ENCODE measurements at regions not wholly inside any gene's neighbourhood (a gene's known extent, or its start where the extent isn't known, plus 50 kb on each side); places are given as distances from the start of the nearest gene placed in this dataset.

GRCh38 chr18:27685807-27686412, 491.0 kb downstream of the CDH2 start:
- peak; percentile 34 for DNase-seq

DNA sequence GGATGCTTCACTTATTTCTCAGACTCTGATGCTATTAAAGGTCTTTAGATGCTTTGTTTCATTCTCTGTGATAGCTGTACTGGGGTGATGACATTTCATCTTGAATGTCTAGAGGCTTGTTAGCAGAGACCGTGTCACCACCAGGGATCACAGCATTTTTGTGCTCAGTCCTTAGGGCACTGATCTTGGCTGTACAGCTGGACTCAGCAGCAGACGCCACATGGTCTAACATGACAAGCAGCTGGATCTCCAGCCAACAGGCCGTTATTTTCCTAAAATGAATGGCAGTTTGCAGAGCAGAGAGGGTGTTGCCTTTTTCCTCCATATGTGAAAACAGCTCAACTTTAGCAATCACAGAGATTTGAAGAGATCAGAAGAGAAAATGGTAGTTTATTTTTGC, 491.8 kb downstream of the CDH2 start:
- DNase-seq = no peak

- DNase-seq = peak; percentile 12
Measured at GRCh38 chr18:27674411-27674810, 489.3 kb upstream of the CHST9 start.

- no peak for DNase-seq
Measured at GRCh38 chr18:27673861-27674260, 488.8 kb upstream of the CHST9 start.

- peak; percentile 0 for DNase-seq
Measured at GRCh38 chr18:27668158-27668557, 483.1 kb upstream of the CHST9 start.

DNA sequence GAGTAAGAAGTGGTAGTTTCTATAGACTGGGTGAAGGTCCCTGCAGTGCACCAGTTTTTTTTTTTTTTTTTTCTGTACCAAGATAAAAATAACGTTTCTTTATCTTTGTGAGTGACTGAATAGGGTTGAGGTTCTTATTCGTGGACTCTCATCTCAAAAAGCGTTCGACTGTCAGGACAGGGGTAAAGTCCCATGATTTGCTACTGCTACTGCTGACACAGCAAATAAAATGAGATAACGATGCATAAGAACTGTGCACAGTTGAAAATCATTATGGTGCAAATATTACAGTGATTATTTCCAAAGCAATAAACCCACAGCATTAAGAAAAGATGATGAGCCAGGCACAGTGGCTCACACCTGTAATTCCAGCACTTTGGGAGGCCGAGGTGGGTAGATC, 482.0 kb upstream of the CHST9 start:
- DNase-seq = no peak

- DNase-seq = peak; percentile 19
Measured at GRCh38 chr18:27666016-27666415, 480.9 kb upstream of the CHST9 start.

DNA sequence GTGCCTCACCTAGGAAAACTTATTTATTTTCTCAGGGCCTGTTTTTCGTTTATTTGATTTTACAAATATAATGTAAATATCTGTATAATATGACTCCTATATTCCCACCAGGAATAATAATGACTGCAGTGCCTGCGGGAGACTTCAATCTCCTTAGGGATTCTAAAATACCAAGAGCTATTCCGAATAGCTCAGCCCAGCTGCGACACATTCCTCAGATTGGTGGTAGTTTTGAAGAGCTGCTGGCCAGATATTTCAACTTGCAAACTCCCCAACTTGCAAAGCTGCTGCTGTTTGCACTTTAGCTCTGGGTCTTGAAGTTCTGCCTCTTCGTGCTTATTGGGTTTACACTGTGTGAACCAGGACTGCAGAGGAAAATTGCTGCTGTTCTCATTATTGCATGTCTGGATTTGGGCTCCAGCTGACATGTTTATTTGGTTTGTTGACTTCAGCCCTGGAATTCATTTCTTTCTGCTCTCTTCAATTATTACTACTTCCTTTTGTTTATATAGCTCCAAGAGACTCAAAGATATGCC, 480.2 kb upstream of the CHST9 start:
- DNase-seq = no peak

- DNase-seq = no peak
Measured at GRCh38 chr18:27662949-27663348, 477.8 kb upstream of the CHST9 start.

DNA sequence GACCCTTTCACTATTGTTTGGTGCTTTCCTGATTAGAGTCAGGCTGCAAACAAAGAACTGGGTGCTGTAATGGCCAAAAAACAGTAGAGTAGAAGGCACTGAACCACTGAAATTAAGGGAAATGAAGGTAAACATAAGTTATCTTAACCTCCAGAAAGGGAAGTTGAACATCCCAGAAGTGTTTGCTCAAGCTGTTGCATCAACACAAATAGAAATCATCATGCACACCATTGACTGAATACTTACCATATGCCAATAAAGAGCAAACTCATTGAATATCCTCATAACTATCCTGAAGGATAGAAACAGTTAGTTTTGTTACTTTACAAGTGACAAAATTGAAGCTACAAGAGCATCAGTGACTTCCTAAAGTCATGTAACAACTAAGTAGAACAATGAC, 477.4 kb upstream of the CHST9 start:
- DNase-seq = no peak

DNA sequence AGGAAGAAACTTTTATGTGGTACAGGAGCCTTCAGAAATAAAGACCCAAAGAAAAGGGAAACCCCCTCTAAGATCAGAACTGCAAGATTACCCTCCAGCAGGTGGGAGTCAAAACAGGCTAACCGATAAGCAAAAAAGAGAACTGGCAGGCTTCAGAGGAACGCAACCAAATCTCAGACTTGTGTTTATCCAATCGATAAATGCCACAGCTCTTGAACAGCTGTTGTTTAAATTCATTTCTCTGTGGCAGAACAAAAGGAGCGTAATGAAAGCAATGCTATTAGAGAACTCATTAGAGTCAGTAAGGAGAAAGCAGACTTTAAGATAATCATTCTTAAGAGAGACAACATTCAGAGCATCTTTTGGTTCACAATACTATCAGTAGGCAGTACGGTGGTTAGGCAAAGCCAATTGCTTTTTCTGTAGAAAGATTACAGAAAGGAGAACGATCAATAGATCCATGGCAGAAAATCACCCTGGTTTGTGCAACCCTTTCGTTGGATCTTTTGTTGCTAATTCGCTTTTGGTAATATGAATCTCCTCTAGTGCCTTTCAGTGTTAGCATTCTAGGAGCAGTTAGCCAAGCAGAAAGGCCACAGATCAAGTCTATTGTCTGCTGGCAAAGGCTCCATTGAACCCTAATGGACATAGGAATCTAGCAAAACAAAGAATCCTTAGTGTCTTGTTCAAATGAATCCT, 476.4 kb upstream of the CHST9 start:
- no peak for DNase-seq

GRCh38 chr18:27656905-27657304, 471.8 kb upstream of the CHST9 start:
- no peak for DNase-seq

DNA sequence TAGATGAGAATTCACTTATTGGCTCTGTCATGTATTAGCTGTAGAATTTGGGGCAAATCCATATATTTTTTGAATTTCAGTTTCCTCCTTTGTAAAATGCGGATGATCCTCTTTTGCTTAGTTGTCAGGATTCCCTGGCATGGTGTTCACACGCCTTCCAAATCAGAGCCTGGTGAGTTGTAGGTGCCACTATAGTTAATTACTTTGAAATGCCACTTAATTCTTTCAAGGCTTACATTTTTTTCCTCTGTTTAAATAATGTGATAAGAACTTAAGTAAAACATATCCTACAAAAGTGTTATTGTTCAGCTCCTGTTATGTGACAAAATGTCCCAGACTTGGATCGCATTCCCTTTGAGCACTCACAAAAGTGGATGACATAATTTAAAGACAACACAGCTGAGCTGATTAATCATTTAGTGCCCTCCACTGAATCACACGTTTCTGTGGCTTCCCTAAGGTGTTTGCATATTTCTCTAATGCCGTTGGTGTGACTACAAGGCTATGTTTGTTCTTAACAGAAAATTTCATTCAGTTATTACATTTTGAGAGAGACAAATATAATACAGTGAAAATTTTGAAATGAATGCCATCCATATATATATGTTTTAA, 471.2 kb upstream of the CHST9 start:
- DNase-seq = no peak

- DNase-seq = no peak
Measured at GRCh38 chr18:27653247-27653646, 468.1 kb upstream of the CHST9 start.

- DNase-seq = no peak
Measured at GRCh38 chr18:27652480-27653121, 467.5 kb upstream of the CHST9 start.

GRCh38 chr18:27649621-27650020, 464.5 kb upstream of the CHST9 start:
- DNase-seq = no peak

DNA sequence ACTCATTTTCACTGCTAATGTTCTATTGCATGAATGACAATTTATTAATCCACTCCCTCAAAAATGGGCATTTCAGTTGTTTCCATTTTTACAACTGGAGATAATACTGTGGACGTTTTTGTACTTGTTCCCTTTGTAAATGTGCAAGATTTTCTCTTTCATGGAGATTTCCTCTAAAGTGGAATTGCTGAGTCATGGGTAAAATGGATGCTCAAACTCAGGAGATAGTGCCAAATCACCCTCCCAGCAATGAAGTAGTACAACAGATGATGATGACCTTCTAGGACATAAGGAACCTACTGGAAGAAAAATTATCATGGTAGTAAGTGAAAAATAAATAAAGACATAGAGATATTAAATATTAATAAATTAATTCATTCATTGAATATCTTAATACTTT, 460.8 kb upstream of the CHST9 start:
- no peak for DNase-seq

DNA sequence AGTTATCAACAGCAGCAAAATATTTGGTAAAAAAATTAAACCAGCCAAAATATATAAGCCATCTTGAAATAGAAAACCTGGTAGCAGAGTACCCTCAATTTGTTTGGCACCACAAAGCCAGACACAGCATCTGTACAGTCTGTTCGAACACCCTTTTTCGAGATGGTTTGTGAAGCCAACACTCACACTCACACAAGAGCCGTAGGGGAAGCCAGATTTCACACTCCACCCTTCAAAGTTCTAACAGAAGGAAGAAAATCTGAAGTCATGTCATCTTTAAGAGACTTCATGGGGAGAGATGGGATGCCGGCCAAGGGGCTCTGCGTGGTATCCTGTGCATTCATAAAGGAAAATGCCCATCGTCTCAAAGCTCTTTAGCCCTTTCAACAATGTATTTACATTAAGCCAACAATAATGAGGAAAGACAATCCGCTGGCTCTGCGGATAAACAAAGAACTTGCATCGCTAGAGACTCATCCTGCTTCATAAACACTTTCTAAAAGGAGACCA, 451.5 kb upstream of the CHST9 start:
- no peak for DNase-seq

DNA sequence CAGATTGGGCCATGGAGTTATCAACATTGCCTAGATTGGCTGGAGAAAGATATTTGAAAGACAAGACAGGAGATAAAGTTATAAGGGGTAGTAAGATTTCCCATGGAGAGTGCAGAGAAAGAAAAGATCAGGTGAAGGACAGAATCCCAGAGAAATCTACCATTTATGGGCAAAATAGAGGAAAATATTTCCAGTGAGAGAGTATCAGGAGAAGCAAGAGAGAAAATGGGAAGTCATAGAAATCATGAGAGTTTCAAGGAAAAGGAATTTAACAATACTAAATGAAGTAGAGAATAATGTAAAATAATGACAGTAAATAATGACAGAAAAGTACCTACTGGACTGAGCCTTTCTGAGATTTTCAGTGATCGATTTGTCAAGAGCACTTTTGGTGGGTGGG, 447.6 kb upstream of the CHST9 start:
- DNase-seq = no peak

GRCh38 chr18:27627927-27628326, 442.8 kb upstream of the CHST9 start:
- no peak for DNase-seq

DNA sequence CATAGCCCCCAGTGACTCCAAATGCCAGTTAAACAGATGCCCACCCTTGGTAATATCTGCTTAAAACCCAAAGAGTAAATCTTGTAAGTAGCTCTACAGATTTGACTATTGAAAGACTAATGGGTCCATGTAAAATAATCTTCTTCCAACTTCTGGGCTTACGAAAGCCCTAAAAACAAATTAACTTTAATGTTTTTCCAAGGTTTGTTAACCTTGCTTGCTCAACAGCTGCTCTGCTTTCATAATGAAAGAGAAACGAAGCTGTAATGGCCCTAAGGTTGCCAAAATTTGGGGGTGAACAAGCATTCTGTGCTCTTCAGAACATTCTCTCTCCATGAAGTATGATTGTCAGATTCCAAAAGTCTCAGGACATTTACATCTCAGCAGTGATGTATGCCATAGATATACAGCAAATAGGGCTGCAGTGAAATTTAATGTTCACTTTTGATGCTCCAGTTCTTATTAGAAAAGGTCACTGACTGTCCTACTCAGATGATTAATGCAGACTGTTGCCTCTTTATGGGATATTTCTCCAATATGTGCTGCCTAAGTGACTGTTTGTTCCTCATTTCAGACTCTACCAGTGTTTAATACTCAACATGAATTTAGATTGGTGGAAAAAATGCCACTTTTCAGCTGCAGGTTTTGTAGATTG, 436.3 kb upstream of the CHST9 start:
- DNase-seq = no peak

GRCh38 chr18:27619906-27620305, 434.8 kb upstream of the CHST9 start:
- DNase-seq = no peak
